HEK293 (cell line): ENCODE measurements at regions not wholly inside any gene's neighbourhood (a gene's known extent, or its start where the extent isn't known, plus 50 kb on each side); places are given as distances from the start of the nearest gene placed in this dataset.

ENCODE experiments used
- CTCF ChIA-PET: fragments of 350-600 bp; formaldehyde crosslinking; extraction: SDS; loops from one replicate; lab custom pipeline; 2021; ENCODE audit warnings: antibody characterized with exemption; lab: Yijun Ruan, JAX
- POLR2A ChIA-PET: fragments of 300-600 bp; formaldehyde crosslinking; extraction: SDS; loops from one replicate; lab custom pipeline; 2020; ENCODE audit warnings: antibody characterized with exemption, inconsistent platforms; lab: Yijun Ruan, JAX
- H3K27ac ChIP-seq: fragments of 200-500 bp; sonication (Bioruptor generic); 2 replicates; pipeline ENCODE4 v1.5.1; 2014; ENCODE audit warnings: low read depth, low read length, control low read depth, inconsistent platforms; ENCODE audit errors: extremely low read depth
- H3K36me3 ChIP-seq, 2 experiments: fragments of 200-500 bp in 1 of 2; sonication (Bioruptor generic) in 1 of 2; 1 replicate in 1 of 2; 2 replicates in 1 of 2; pipeline ENCODE4 v1.5.1; 2014 to 2017; ENCODE audit warnings: inconsistent platforms in 2 of 2, low read length in 2 of 2; ENCODE audit not compliant: control insufficient read depth in 2 of 2, insufficient read depth in 1 of 2
- H3K4me1 ChIP-seq: fragments of 200-500 bp; sonication (Bioruptor generic); 2 replicates; pipeline ENCODE4 v1.5.1; 2014; ENCODE audit warnings: mild to moderate bottlenecking, low read length, inconsistent platforms; ENCODE audit not compliant: control insufficient read depth, insufficient read depth
- H3K4me3 ChIP-seq: 2 replicates; pipeline ENCODE4 v1.5.1; 2011; ENCODE audit warnings: low read depth, mild to moderate bottlenecking, control low read depth, low read length, moderate library complexity
- H3K9me3 ChIP-seq: fragments of 200-500 bp; sonication (Bioruptor generic); 2 replicates; pipeline ENCODE4 v1.5.1; 2014; ENCODE audit warnings: low read depth, low read length, inconsistent platforms; ENCODE audit not compliant: control insufficient read depth, insufficient read depth
- BCL11A ChIP-seq: fragments of 450-650 bp; formaldehyde crosslinking; IDR thresholded peaks from 2 replicates; pipeline ENCODE4 v1.5.1; 2016; ENCODE audit warnings: low read depth, missing biosample characterization, missing genetic modification characterization
- GLIS1 ChIP-seq: fragments of 450-650 bp; formaldehyde crosslinking; IDR thresholded peaks from 2 replicates; pipeline ENCODE4 v1.5.1; 2016; ENCODE audit warnings: missing biosample characterization, missing genetic modification characterization
- RBAK ChIP-seq: fragments of 450-650 bp; formaldehyde crosslinking; IDR thresholded peaks from 2 replicates; pipeline ENCODE4 v1.5.1; 2016; ENCODE audit warnings: missing biosample characterization, missing genetic modification characterization
- SP2 ChIP-seq: fragments of 450-650 bp; formaldehyde crosslinking; IDR thresholded peaks from 2 replicates; pipeline ENCODE4 v1.5.1; 2016; ENCODE audit warnings: missing biosample characterization, missing genetic modification characterization
- ZNF114 ChIP-seq: fragments of 450-650 bp; formaldehyde crosslinking; IDR thresholded peaks from 2 replicates; pipeline ENCODE4 v1.5.0; 2017; ENCODE audit warnings: missing biosample characterization, missing genetic modification characterization
- ZNF132 ChIP-seq: fragments of 450-650 bp; formaldehyde crosslinking; IDR thresholded peaks from 2 replicates; pipeline ENCODE4 v1.5.1; 2017; ENCODE audit warnings: missing biosample characterization, missing genetic modification characterization, borderline replicate concordance
- ZNF157 ChIP-seq: fragments of 450-650 bp; formaldehyde crosslinking; IDR thresholded peaks from 2 replicates; pipeline ENCODE4 v1.5.1; 2016; ENCODE audit warnings: missing biosample characterization, missing genetic modification characterization
- ZNF24 ChIP-seq: fragments of 450-650 bp; formaldehyde crosslinking; IDR thresholded peaks from 2 replicates; pipeline ENCODE4 v1.5.1; 2016; ENCODE audit warnings: missing biosample characterization, missing genetic modification characterization
- ZNF324 ChIP-seq: fragments of 450-650 bp; formaldehyde crosslinking; IDR thresholded peaks from 2 replicates; pipeline ENCODE4 v1.5.1; 2016; ENCODE audit warnings: missing biosample characterization, missing genetic modification characterization
- ZNF426 ChIP-seq: fragments of 450-650 bp; formaldehyde crosslinking; IDR thresholded peaks from 2 replicates; pipeline ENCODE4 v1.5.1; 2017; ENCODE audit warnings: missing biosample characterization, missing genetic modification characterization, mild to moderate bottlenecking, inconsistent platforms, moderate library complexity
- ZNF473 ChIP-seq: fragments of 450-650 bp; formaldehyde crosslinking; IDR thresholded peaks from 2 replicates; pipeline ENCODE4 v1.5.1; 2017; ENCODE audit warnings: missing biosample characterization, missing genetic modification characterization
- ZNF549 ChIP-seq: fragments of 450-650 bp; IDR thresholded peaks from 2 replicates; pipeline ENCODE4 v1.5.1; 2018; ENCODE audit warnings: missing biosample characterization, missing genetic modification characterization, mild to moderate bottlenecking, inconsistent platforms, moderate library complexity
- ZNF658 ChIP-seq: fragments of 450-650 bp; formaldehyde crosslinking; IDR thresholded peaks from 2 replicates; pipeline ENCODE4; 2016; ENCODE audit warnings: missing biosample characterization, missing genetic modification characterization
- ZNF76 ChIP-seq: fragments of 450-650 bp; formaldehyde crosslinking; IDR thresholded peaks from 2 replicates; pipeline ENCODE4; 2016; ENCODE audit warnings: low read depth, missing biosample characterization, missing genetic modification characterization, borderline replicate concordance
- ZNF777 ChIP-seq: fragments of 450-650 bp; formaldehyde crosslinking; IDR thresholded peaks from 2 replicates; pipeline ENCODE4 v1.5.1; 2017; ENCODE audit warnings: missing biosample characterization, missing genetic modification characterization, borderline replicate concordance
- ZNF843 ChIP-seq: fragments of 450-650 bp; formaldehyde crosslinking; IDR thresholded peaks from 2 replicates; pipeline ENCODE4 v1.5.1; 2016; ENCODE audit warnings: missing biosample characterization, missing genetic modification characterization
- TF ChIP-seq, protein P1 (sequence below): fragments of 450-650 bp; formaldehyde crosslinking; IDR thresholded peaks from 2 replicates; pipeline ENCODE4 v1.5.1; 2016; ENCODE audit warnings: missing biosample characterization, missing genetic modification characterization
- TF ChIP-seq, protein P2 (sequence below): fragments of 450-650 bp; formaldehyde crosslinking; IDR thresholded peaks from 2 replicates; pipeline ENCODE4 v1.5.1; 2016; ENCODE audit warnings: missing biosample characterization, missing genetic modification characterization
- TF ChIP-seq, protein P3 (sequence below): sonication (generic); formaldehyde crosslinking; IDR thresholded peaks from 2 replicates; pipeline ENCODE4 v1.8.1; 2022; ENCODE audit warnings: mild to moderate bottlenecking, moderate library complexity, missing genetic modification reagents
- TF ChIP-seq, protein P4 (sequence below): fragments of 450-650 bp; formaldehyde crosslinking; IDR thresholded peaks from 2 replicates; pipeline ENCODE4 v1.5.1; 2016; ENCODE audit warnings: missing biosample characterization, missing genetic modification characterization
- TF ChIP-seq, protein P5 (sequence below): fragments of 450-650 bp; formaldehyde crosslinking; conservative IDR thresholded peaks from 2 replicates; pipeline ENCODE4 v1.5.1; 2016; ENCODE audit warnings: low read depth, missing biosample characterization, missing genetic modification characterization

DNA sequence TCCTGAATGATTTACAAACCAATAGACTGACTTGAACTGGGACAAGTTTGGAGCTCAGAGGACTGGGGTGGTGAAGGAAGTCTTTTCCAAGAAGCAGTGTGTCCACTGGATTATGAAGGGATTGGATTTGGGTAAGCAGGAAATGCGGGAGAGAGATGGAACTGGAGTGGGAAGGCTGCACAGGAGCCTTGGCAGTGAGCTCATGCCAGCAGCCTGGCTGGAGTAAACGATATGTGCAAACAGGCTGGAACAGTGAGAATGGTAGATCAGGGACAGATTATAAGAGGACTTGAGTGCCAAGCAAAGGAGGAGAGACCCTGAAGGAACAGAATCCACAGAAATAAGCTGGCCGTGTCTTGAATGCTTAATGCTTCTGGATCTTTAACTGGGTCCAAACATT is 121.9 kb upstream of the GATA6 start:
- no peaks in the 10 kb centered on the region for H3K36me3 ChIP-seq
- ChIA-PET POLR2A (no interaction called here), CTCF (interaction anchor here (0.9 kb wide), 1 partner anchor 49 kb away, joined by 3 read pairs; no protein-coding TSS in a partner anchor)
- no peak overlapping the region for H3K4me3 ChIP-seq
- no peaks in the 10 kb centered on the region for H3K9me3 ChIP-seq
- no peaks in the 10 kb centered on the region for H3K4me1 ChIP-seq
- no peak overlapping the region for H3K27ac ChIP-seq
- TF ChIP-seq, protein P1, sequence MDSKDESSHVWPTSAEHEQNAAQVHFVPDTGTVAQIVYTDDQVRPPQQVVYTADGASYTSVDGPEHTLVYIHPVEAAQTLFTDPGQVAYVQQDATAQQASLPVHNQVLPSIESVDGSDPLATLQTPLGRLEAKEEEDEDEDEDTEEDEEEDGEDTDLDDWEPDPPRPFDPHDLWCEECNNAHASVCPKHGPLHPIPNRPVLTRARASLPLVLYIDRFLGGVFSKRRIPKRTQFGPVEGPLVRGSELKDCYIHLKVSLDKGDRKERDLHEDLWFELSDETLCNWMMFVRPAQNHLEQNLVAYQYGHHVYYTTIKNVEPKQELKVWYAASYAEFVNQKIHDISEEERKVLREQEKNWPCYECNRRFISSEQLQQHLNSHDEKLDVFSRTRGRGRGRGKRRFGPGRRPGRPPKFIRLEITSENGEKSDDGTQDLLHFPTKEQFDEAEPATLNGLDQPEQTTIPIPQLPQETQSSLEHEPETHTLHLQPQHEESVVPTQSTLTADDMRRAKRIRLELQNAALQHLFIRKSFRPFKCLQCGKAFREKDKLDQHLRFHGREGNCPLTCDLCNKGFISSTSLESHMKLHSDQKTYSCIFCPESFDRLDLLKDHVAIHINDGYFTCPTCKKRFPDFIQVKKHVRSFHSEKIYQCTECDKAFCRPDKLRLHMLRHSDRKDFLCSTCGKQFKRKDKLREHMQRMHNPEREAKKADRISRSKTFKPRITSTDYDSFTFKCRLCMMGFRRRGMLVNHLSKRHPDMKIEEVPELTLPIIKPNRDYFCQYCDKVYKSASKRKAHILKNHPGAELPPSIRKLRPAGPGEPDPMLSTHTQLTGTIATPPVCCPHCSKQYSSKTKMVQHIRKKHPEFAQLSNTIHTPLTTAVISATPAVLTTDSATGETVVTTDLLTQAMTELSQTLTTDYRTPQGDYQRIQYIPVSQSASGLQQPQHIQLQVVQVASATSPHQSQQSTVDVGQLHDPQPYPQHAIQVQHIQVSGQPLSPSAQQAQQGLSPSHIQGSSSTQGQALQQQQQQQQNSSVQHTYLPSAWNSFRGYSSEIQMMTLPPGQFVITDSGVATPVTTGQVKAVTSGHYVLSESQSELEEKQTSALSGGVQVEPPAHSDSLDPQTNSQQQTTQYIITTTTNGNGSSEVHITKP: no peak
- no peak for TF ChIP-seq ZNF777
- TF ChIP-seq, protein P2, sequence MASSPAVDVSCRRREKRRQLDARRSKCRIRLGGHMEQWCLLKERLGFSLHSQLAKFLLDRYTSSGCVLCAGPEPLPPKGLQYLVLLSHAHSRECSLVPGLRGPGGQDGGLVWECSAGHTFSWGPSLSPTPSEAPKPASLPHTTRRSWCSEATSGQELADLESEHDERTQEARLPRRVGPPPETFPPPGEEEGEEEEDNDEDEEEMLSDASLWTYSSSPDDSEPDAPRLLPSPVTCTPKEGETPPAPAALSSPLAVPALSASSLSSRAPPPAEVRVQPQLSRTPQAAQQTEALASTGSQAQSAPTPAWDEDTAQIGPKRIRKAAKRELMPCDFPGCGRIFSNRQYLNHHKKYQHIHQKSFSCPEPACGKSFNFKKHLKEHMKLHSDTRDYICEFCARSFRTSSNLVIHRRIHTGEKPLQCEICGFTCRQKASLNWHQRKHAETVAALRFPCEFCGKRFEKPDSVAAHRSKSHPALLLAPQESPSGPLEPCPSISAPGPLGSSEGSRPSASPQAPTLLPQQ (tag by site-specific recombination): no peak
- TF ChIP-seq BCL11A (tag by site-specific recombination): no peak
- TF ChIP-seq, protein P3, sequence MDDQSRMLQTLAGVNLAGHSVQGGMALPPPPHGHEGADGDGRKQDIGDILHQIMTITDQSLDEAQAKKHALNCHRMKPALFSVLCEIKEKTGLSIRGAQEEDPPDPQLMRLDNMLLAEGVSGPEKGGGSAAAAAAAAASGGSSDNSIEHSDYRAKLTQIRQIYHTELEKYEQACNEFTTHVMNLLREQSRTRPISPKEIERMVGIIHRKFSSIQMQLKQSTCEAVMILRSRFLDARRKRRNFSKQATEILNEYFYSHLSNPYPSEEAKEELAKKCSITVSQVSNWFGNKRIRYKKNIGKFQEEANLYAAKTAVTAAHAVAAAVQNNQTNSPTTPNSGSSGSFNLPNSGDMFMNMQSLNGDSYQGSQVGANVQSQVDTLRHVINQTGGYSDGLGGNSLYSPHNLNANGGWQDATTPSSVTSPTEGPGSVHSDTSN: no peak
- no peak for TF ChIP-seq ZNF24 (tag by site-specific recombination)
- TF ChIP-seq ZNF157 (tag by site-specific recombination): no peak
- TF ChIP-seq ZNF658 (tag by site-specific recombination): no peak
- no peak for TF ChIP-seq ZNF132 (tag by site-specific recombination)
- TF ChIP-seq, protein P4, sequence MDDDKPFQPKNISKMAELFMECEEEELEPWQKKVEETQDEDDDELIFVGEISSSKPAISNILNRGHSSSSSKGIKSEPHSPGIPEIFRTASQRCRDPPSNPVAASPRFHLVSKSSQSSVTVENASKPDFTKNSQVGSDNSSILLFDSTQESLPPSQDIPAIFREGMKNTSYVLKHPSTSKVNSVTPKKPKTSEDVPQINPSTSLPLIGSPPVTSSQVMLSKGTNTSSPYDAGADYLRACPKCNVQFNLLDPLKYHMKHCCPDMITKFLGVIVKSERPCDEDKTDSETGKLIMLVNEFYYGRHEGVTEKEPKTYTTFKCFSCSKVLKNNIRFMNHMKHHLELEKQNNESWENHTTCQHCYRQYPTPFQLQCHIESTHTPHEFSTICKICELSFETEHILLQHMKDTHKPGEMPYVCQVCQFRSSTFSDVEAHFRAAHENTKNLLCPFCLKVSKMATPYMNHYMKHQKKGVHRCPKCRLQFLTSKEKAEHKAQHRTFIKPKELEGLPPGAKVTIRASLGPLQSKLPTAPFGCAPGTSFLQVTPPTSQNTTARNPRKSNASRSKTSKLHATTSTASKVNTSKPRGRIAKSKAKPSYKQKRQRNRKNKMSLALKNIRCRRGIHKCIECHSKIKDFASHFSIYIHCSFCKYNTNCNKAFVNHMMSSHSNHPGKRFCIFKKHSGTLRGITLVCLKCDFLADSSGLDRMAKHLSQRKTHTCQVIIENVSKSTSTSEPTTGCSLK (tag by site-specific recombination): no peak
- TF ChIP-seq GLIS1: no peak
- TF ChIP-seq ZNF324 (tag by site-specific recombination): no peak
- TF ChIP-seq ZNF843 (tag by site-specific recombination): no peak

DNA sequence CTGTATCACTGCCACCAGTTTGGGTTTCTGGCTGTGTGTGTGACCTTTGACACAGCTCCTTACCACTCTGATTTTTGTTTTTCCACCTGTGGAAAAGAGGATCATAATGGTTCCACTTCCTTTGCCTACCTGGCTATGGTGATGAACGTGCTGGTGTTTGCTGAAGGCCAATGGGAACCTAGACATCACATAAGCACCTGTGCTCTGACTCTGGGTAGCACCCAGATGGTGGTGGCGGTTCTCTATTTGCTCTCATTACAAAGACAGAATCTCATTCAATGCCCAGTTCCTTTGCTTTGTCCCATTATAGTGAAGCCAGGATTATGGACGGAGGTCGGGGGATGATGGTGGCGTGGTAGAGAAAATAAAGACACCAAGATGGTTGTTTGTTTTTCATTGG is 121.2 kb upstream of the GATA6 start:
- CTCF ChIA-PET: interaction anchor here (0.6 to 1.1 kb wide), 4 partner anchors 61 to 316 kb away, joined by 3 to 4 read pairs (median 3); no protein-coding TSS in a partner anchor

More for the DNA sequence above, 121.2 kb upstream of the GATA6 start:
- POLR2A ChIA-PET: no interaction called here
- Histone ChIP-seq H3K27ac (no peak overlapping the region), H3K36me3 (no peaks in the 10 kb centered on the region), H3K9me3 (no peaks in the 10 kb centered on the region), H3K4me1 (no peaks in the 10 kb centered on the region), H3K4me3 (no peak overlapping the region)
- TF ChIP-seq ZNF76 (tag by site-specific recombination) (no peak), ZNF157 (tag by site-specific recombination) (no peak), RBAK (tag by site-specific recombination) (no peak), ZNF549 (no peak), ZNF114 (tag by site-specific recombination) (no peak), SP2 (tag by site-specific recombination) (no peak), ZNF426 (tag by site-specific recombination) (no peak), ZNF473 (tag by site-specific recombination) (no peak)
- TF ChIP-seq, protein P5, sequence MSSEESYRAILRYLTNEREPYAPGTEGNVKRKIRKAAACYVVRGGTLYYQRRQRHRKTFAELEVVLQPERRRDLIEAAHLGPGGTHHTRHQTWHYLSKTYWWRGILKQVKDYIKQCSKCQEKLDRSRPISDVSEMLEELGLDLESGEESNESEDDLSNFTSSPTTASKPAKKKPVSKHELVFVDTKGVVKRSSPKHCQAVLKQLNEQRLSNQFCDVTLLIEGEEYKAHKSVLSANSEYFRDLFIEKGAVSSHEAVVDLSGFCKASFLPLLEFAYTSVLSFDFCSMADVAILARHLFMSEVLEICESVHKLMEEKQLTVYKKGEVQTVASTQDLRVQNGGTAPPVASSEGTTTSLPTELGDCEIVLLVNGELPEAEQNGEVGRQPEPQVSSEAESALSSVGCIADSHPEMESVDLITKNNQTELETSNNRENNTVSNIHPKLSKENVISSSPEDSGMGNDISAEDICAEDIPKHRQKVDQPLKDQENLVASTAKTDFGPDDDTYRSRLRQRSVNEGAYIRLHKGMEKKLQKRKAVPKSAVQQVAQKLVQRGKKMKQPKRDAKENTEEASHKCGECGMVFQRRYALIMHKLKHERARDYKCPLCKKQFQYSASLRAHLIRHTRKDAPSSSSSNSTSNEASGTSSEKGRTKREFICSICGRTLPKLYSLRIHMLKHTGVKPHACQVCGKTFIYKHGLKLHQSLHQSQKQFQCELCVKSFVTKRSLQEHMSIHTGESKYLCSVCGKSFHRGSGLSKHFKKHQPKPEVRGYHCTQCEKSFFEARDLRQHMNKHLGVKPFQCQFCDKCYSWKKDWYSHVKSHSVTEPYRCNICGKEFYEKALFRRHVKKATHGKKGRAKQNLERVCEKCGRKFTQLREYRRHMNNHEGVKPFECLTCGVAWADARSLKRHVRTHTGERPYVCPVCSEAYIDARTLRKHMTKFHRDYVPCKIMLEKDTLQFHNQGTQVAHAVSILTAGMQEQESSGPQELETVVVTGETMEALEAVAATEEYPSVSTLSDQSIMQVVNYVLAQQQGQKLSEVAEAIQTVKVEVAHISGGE (tag by site-specific recombination): no peak
- TF ChIP-seq, protein P2 (tag by site-specific recombination): no peak
